Heart left ventricle (tissue), 16 donors: ENCODE measurements at regions not wholly inside any gene's neighbourhood (a gene's known extent, or its start where the extent isn't known, plus 50 kb on each side); places are given as distances from the start of the nearest gene placed in this dataset.
"Not testable (repeated sequence)": the region's sequence is repeated elsewhere in the genome, so short reads cannot be mapped to it uniquely, and the experiment has no call there.

Experiments
- ATAC-seq, 4 donors: fragments of 200-7000 bp; cut with Tn5 transposase; one replicate each; pipeline ENCODE4 v1.9.1; 2020 to 2022; ENCODE audit warnings: moderate library complexity in 4 of 4, mild to moderate bottlenecking in 3 of 4, moderate number of reproducible peaks in 1 of 4
- DNase-seq, 5 donors: peaks; one replicate each; pipeline ENCODE4 v3.0.0-alpha.2; 2020
- H3K27ac ChIP-seq, 12 donors: fragments of 200-600 bp; sonication (generic) in 4 of 12; one replicate each; pipeline versions ENCODE4 v1.5.0 to v1.8.0; 2016 to 2022; ENCODE audit warnings: mild to moderate bottlenecking in 2 of 12
- H3K27me3 ChIP-seq, 9 donors: fragments of 200-600 bp; sonication (generic) in 2 of 9; one replicate each; pipeline versions ENCODE4 v1.5.1 to v1.8.0; 2016 to 2022; ENCODE audit warnings: mild to moderate bottlenecking in 3 of 9
- H3K36me3 ChIP-seq, 9 donors: fragments of 200-600 bp; sonication (generic) in 2 of 9; one replicate each; pipeline versions ENCODE4 v1.5.0 to v1.8.0; 2018 to 2022; ENCODE audit warnings: mild to moderate bottlenecking in 2 of 9
- H3K4me1 ChIP-seq, 12 donors: fragments of 200-600 bp; sonication (generic) in 4 of 12; one replicate each; pipeline versions ENCODE4 v1.5.0 to v1.8.0; 2016 to 2022; ENCODE audit warnings: mild to moderate bottlenecking in 3 of 12
- H3K4me3 ChIP-seq, 12 donors: fragments of 200-600 bp; sonication (generic) in 4 of 12; one replicate each; pipeline versions ENCODE4 v1.5.0 to v1.8.0; 2017 to 2022; ENCODE audit warnings: mild to moderate bottlenecking in 9 of 12, moderate library complexity in 4 of 12
- H3K9me3 ChIP-seq, 12 donors: fragments of 200-600 bp; sonication (generic) in 4 of 12; one replicate each; pipeline versions ENCODE4 v1.5.0 to v1.8.0; 2016 to 2022; ENCODE audit warnings: mild to moderate bottlenecking in 1 of 12
- CTCF ChIP-seq, 12 donors: fragments of 200-600 bp; sonication (generic) in 4 of 12; IDR thresholded peaks; one replicate each; pipeline versions ENCODE4 v1.5.0 to v1.8.0; 2018 to 2022; ENCODE audit warnings: antibody characterized with exemption in 12 of 12, mild to moderate bottlenecking in 5 of 12
- POLR2A ChIP-seq, 2 donors: fragments of 450-650 bp; IDR thresholded peaks; one replicate each; pipeline ENCODE4 v1.6.1; 2017; ENCODE audit warnings: antibody characterized with exemption in 2 of 2, mild to moderate bottlenecking in 2 of 2, moderate library complexity in 2 of 2
- WGBS, 4 donors: extraction: QIAGEN DNeasy Blood & Tissue Kit in 2 of 4; methylation state at CpG; one replicate each; pipeline versions ENCODE4 v1.1.5 to v1.1.7; 2013 to 2018; 5-methylcytosine and 5-hydroxymethylcytosine counted together
- intact Hi-C, 10 donors: fragments of 100-400 bp; cut with DNase I; formaldehyde crosslinking; loops; one replicate each; pipeline versions ENCODE4 v1.11.1 to v1.14.2; 2022
- donor health status: ischemic (EF 13 %, LVEDD 7.1; RV severe dilation, severe dysfunction).
- donor health status: healthy with polysubstance abuse.
- donor health status: DM: no; HTN: yes; CAD: no.
- donor health status: DM: no; HTN: no; CAD: no.
- donor health status: ischemic (EF 25% LVEDD 6.9; RV normal size, moderate dysfunction).
- donor health status: ischemic (EF 25% LVEDD 5.7; RV mildly dilated, moderate dysfunction).
- donor health status: healthy.
- donor health status: DM: yes; HTN: yes; CAD: no.
- donor health status: ischemic (EF 35%, LVEDD 5.7; RV mildly dilated, moderate dysfunction).
- donor health status: nonischemic (EF 11% LVEDD 7.7; RV severe dilation, severe dysfunction).
- donor health status: DM: yes; HTN: yes; CAD: no.
- donor health status: PGD.
- donor health status: ischemic (EF 29% LVEDD 5.4; RV normal size, mild dysfunction).
- donor health status: nonischemic (EF 23%, LVEDD 6.1; RV moderate dilation, normal function).

GRCh38 chr5:13115476-13115875, 829.0 kb downstream of the DNAH5 start:
- Histone ChIP-seq H3K4me3 (no peak overlapping the region), H3K27ac (no peak overlapping the region), H3K9me3 (no peaks in the 10 kb centered on the region), H3K36me3 (no peaks in the 10 kb centered on the region), H3K27me3 (no peaks in the 10 kb centered on the region), H3K4me1 (no peaks in the 10 kb centered on the region)
- no peak for DNase-seq
- ATAC-seq, result no peak
- intact Hi-C loops, result no loop called here
- TF ChIP-seq POLR2A (IDR thresholded peaks at IDR 0.05) (no peak), CTCF (IDR thresholded peaks at IDR 0.05) (no peak)
- 72 to 88% (median 83%) methylated on average over 1 of the region's 1 CpG for WGBS, 4 donors

- no peak overlapping the region for H3K27ac ChIP-seq
- H3K36me3 ChIP-seq, result no peaks in the 10 kb centered on the region
- ATAC-seq, result no peak
Measured at GRCh38 chr5:13108265-13108664, 836.2 kb downstream of the DNAH5 start.

GRCh38 chr5:13107537-13107936, 837.0 kb downstream of the DNAH5 start:
- ATAC-seq (no peak), DNase-seq (no peak)
- no peak overlapping the region for H3K4me3 ChIP-seq
- 81 to 91% (median 86%) methylated on average over 1 of the region's 1 CpG for WGBS, 4 donors
- no peaks in the 10 kb centered on the region for H3K9me3 ChIP-seq
- intact Hi-C loops, result no loop called here
- no peaks in the 10 kb centered on the region for H3K4me1 ChIP-seq
- TF ChIP-seq POLR2A (IDR thresholded peaks at IDR 0.05) (no peak), CTCF (IDR thresholded peaks at IDR 0.05) (no peak)
- no peaks in the 10 kb centered on the region for H3K27me3 ChIP-seq
- H3K27ac ChIP-seq, result no peak overlapping the region
- no peaks in the 10 kb centered on the region for H3K36me3 ChIP-seq

More at GRCh38 chr5:13108265-13108664, 836.2 kb downstream of the DNAH5 start:
- Histone ChIP-seq H3K4me1 (no peaks in the 10 kb centered on the region), H3K4me3 (no peak overlapping the region), H3K9me3 (no peaks in the 10 kb centered on the region), H3K27me3 (no peaks in the 10 kb centered on the region)
- TF ChIP-seq CTCF (IDR thresholded peaks at IDR 0.05) (no peak), POLR2A (IDR thresholded peaks at IDR 0.05) (no peak)
- intact Hi-C loops, result no loop called here
- 64 to 73% (median 68%) methylated on average over 5 of the region's 5 CpGs for WGBS, 4 donors
- no peak for DNase-seq

GRCh38 chr5:13081116-13081515, 863.4 kb downstream of the DNAH5 start:
- Histone ChIP-seq H3K27me3 (no peaks in the 10 kb centered on the region), H3K36me3 (no peaks in the 10 kb centered on the region), H3K27ac (no peak overlapping the region), H3K9me3 (peaks cover 0 to 34% (median 0%) of the 10 kb centered on the region in 12 donors), H3K4me3 (no peak overlapping the region), H3K4me1 (no peaks in the 10 kb centered on the region)
- ATAC-seq (no peak), DNase-seq (no peak)
- intact Hi-C loops, result no loop called here
- TF ChIP-seq POLR2A (IDR thresholded peaks at IDR 0.05), result no peak
- no peak for TF ChIP-seq CTCF (IDR thresholded peaks at IDR 0.05)
- WGBS, 4 donors, result 48 to 73% (median 60%) methylated on average over 4 of the region's 4 CpGs

- H3K27ac ChIP-seq, H3K4me1 ChIP-seq, H3K36me3 ChIP-seq, H3K4me3 ChIP-seq, ATAC-seq, DNase-seq, H3K27me3 ChIP-seq, intact Hi-C loops: not testable (repeated sequence)
- H3K9me3 ChIP-seq, result peaks cover 0 to 53% (median 26%) of the 10 kb centered on the region in 12 donors
- 76 to 89% (median 79%) methylated on average over 4 of the region's 4 CpGs for WGBS, 4 donors
Measured at GRCh38 chr5:13072936-13073335, 871.6 kb downstream of the DNAH5 start.
